Mesothelial cell of epicardium (in vitro differentiated cells): ENCODE measurements at regions not wholly inside any gene's neighbourhood (a gene's known extent, or its start where the extent isn't known, plus 50 kb on each side); places are given as distances from the start of the nearest gene placed in this dataset.

Experiments
- DNase-seq, 2 experiments: peaks; one replicate each; pipeline ENCODE4 v3.0.0; 2021; ENCODE audit warnings: low spot score in 2 of 2; ENCODE audit not compliant: unreplicated experiment in 2 of 2
- H3K27ac Mint-ChIP-seq: 2 replicates; pipeline ENCODE4 v1.8.0; 2021; ENCODE audit warnings: mixed read lengths
- H3K27me3 Mint-ChIP-seq: 2 replicates; pipeline ENCODE4 v1.8.0; 2021; ENCODE audit warnings: low read depth, mixed read lengths
- H3K36me3 Mint-ChIP-seq: 2 replicates; pipeline ENCODE4 v1.8.0; 2021; ENCODE audit warnings: mixed read lengths
- H3K4me1 Mint-ChIP-seq: 2 replicates; pipeline ENCODE4 v1.8.0; 2021; ENCODE audit warnings: mixed read lengths
- H3K4me3 Mint-ChIP-seq: 2 replicates; pipeline ENCODE4 v1.8.0; 2021; ENCODE audit warnings: mild to moderate bottlenecking, moderate library complexity, mixed read lengths
- H3K9me3 Mint-ChIP-seq: 2 replicates; pipeline ENCODE4 v1.8.0; 2021; ENCODE audit warnings: mixed read lengths
- CTCF ChIP-seq: fragments of 200-600 bp; sonication (generic); IDR thresholded peaks from one replicate; pipeline ENCODE4 v1.5.0; 2021; ENCODE audit warnings: antibody characterized with exemption; ENCODE audit not compliant: unreplicated experiment

GRCh38 chr4:123884922-123885321 is 488.3 kb downstream of the SPRY1 start:
- H3K36me3 Mint-ChIP-seq, result peaks cover 12% of the 10 kb centered on the region
- no peak for TF ChIP-seq CTCF
- H3K27me3 Mint-ChIP-seq, result no peaks in the 10 kb centered on the region
- H3K4me3 Mint-ChIP-seq, result no peak overlapping the region
- no peak overlapping the region for H3K27ac Mint-ChIP-seq
- DNase-seq, result no peak
- peaks cover 10% of the 10 kb centered on the region for H3K4me1 Mint-ChIP-seq
- H3K9me3 Mint-ChIP-seq, result peaks cover 22% of the 10 kb centered on the region

GRCh38 chr4:123889507-123889906 is 492.9 kb downstream of the SPRY1 start:
- no peak for DNase-seq
- no peak overlapping the region for H3K4me3 Mint-ChIP-seq
- H3K27ac Mint-ChIP-seq, result no peak overlapping the region
- TF ChIP-seq CTCF, result no peak
- H3K36me3 Mint-ChIP-seq, result peaks cover 6% of the 10 kb centered on the region
- peaks cover 8% of the 10 kb centered on the region for H3K9me3 Mint-ChIP-seq
- H3K4me1 Mint-ChIP-seq, result peaks cover 44% of the 10 kb centered on the region
- H3K27me3 Mint-ChIP-seq, result no peaks in the 10 kb centered on the region

GRCh38 chr4:123890889-123891288 is 494.3 kb downstream of the SPRY1 start:
- no peak for DNase-seq
- Mint-ChIP-seq H3K27ac (peak overlapping the region; percentile 57), H3K4me1 (peaks cover 44% of the 10 kb centered on the region), H3K36me3 (no peaks in the 10 kb centered on the region), H3K9me3 (no peaks in the 10 kb centered on the region), H3K4me3 (no peak overlapping the region), H3K27me3 (no peaks in the 10 kb centered on the region)
- TF ChIP-seq CTCF, result no peak

GRCh38 chr4:123891881-123892280 is 495.3 kb downstream of the SPRY1 start:
- Mint-ChIP-seq H3K36me3 (no peaks in the 10 kb centered on the region), H3K4me1 (peaks cover 44% of the 10 kb centered on the region)
- no peak for TF ChIP-seq CTCF

GRCh38 chr4:123892368-123892976 is 495.9 kb downstream of the SPRY1 start:
- Mint-ChIP-seq H3K27me3 (no peaks in the 10 kb centered on the region), H3K4me3 (no peak overlapping the region), H3K4me1 (peaks cover 41% of the 10 kb centered on the region), H3K27ac (peak overlapping the region; percentile 74), H3K36me3 (no peaks in the 10 kb centered on the region), H3K9me3 (no peaks in the 10 kb centered on the region)
- TF ChIP-seq CTCF, result no peak
- no peak for DNase-seq

More at GRCh38 chr4:123891881-123892280, 495.3 kb downstream of the SPRY1 start:
- Mint-ChIP-seq H3K4me3 (no peak overlapping the region), H3K27me3 (no peaks in the 10 kb centered on the region), H3K27ac (peak overlapping the region; percentile 85), H3K9me3 (no peaks in the 10 kb centered on the region)
- no peak for DNase-seq
